Inferior parietal cortex (tissue), 1 donor: ENCODE measurements at regions not wholly inside any gene's neighbourhood (a gene's known extent, or its start where the extent isn't known, plus 50 kb on each side); places are given as distances from the start of the nearest gene placed in this dataset.
"Not testable (repeated sequence)": the region's sequence is repeated elsewhere in the genome, so short reads cannot be mapped to it uniquely, and the experiment has no call there.

Experiments
- DNase-seq: peaks from one replicate; pipeline ENCODE4 v3.0.0-alpha.2; 2016; ENCODE audit errors: extremely low spot score

- DNase-seq, result not testable (repeated sequence)
These were observed 68.0 kb upstream of the CCT8L2 start for GRCh38 chr22:16660570-16660969.

- DNase-seq, result not testable (repeated sequence)
These were observed 66.7 kb upstream of the CCT8L2 start for GRCh38 chr22:16659273-16659834.

- no peak for DNase-seq
These were observed 65.5 kb upstream of the CCT8L2 start for GRCh38 chr22:16658068-16658467.

GRCh38 chr22:16654882-16655281 lies 62.3 kb upstream of the CCT8L2 start:
- no peak for DNase-seq

GRCh38 chr22:16654336-16654735 lies 61.7 kb upstream of the CCT8L2 start:
- not testable (repeated sequence) for DNase-seq

- not testable (repeated sequence) for DNase-seq
These were observed 60.6 kb upstream of the CCT8L2 start for GRCh38 chr22:16653222-16653621.

- no peak for DNase-seq
These were observed 58.6 kb upstream of the CCT8L2 start for GRCh38 chr22:16651217-16651616.
